Right lobe of liver (tissue), 6 donors: ENCODE measurements at regions not wholly inside any gene's neighbourhood (a gene's known extent, or its start where the extent isn't known, plus 50 kb on each side); places are given as distances from the start of the nearest gene placed in this dataset.

Source experiments
- ATAC-seq, 4 donors: fragments of 200-7000 bp; cut with Tn5 transposase; one replicate each; pipeline ENCODE4 v1.9.1; 2020; ENCODE audit warnings: mild to moderate bottlenecking in 4 of 4, moderate library complexity in 4 of 4
- DNase-seq, 3 donors: peaks; one replicate each; pipeline ENCODE4 v3.0.0-alpha.2; 2020
- H3K27ac ChIP-seq, 3 donors: fragments of 200-600 bp; one replicate each; pipeline ENCODE4 v1.8.0; 2022
- H3K27me3 ChIP-seq, 2 donors: fragments of 200-600 bp; one replicate each; pipeline ENCODE4 v1.8.0; 2022
- H3K36me3 ChIP-seq, 4 donors: fragments of 200-600 bp; sonication (generic) in 1 of 4; one replicate each; pipeline versions ENCODE4 v1.5.1 to v1.8.0; 2017 to 2022; ENCODE audit warnings: control low read depth in 1 of 4
- H3K4me1 ChIP-seq, 4 donors: fragments of 200-600 bp; sonication (generic) in 1 of 4; one replicate each; pipeline versions ENCODE4 v1.5.1 to v1.8.0; 2017 to 2022; ENCODE audit warnings: control low read depth in 1 of 4
- H3K4me3 ChIP-seq, 3 donors: fragments of 200-600 bp; one replicate each; pipeline ENCODE4 v1.8.0; 2022
- H3K9me3 ChIP-seq, 4 donors: fragments of 200-600 bp; sonication (generic) in 1 of 4; one replicate each; pipeline versions ENCODE4 v1.5.1 to v1.8.0; 2017 to 2022; ENCODE audit warnings: control low read depth in 1 of 4
- POLR2A ChIP-seq: fragments of 450-650 bp; IDR thresholded peaks from one replicate; pipeline ENCODE4 v1.6.1; 2017; ENCODE audit warnings: antibody characterized with exemption, mild to moderate bottlenecking
- WGBS: methylation state at CpG from one replicate; pipeline ENCODE4 v1.1.6; 2018; ENCODE audit warnings: low coverage, low lambda C conversion rate; ENCODE audit not compliant: insufficient coverage; ENCODE audit errors: missing lambda C conversion rate; 5-methylcytosine and 5-hydroxymethylcytosine counted together
- intact Hi-C, 2 donors: fragments of 100-400 bp; cut with DNase I; formaldehyde crosslinking; loops; one replicate each; pipeline versions ENCODE4 v1.11.2 to v1.14.1; 2022
- TF ChIP-seq, protein P1 (sequence below), 4 donors: fragments of 200-600 bp in 3 of 4; fragments of 450-650 bp in 1 of 4; IDR thresholded peaks; one replicate each; pipeline versions ENCODE4 v1.5.1 to v1.8.0; 2016 to 2022; ENCODE audit warnings: antibody characterized with exemption in 4 of 4, mild to moderate bottlenecking in 2 of 4
- donor health status: DM: no; HTN: yes; CAD: no.
- donor health status: DM: no; HTN: no; CAD: no.
- donor health status: DM: no; HTN: no; CAD: no.
- donor health status: DM: no; HTN: yes; CAD: no.
- donor health status: DM: no; HTN: yes; CAD: no.

DNA sequence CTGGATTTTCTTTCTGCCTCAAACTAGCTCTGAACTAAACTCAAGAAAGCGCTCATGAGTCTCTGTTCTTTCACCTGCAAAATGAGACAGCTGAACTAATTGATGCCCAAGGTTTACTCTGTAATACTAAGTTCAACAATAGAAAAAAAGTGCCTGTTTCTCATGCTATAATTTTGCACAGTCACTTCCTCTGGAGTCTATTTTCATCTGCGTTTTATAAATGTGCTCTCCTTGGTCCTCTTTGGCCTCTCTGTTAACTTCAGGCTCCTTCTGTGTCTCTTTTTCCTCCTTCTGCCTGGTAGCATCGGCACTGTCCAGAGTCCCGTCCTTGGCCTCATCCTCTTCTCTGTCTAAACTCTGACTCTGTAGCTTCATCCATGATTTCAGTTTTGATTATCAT is 311.9 kb upstream of the TLE4 start:
- TF ChIP-seq POLR2A: no peak
- TF ChIP-seq, protein P1, sequence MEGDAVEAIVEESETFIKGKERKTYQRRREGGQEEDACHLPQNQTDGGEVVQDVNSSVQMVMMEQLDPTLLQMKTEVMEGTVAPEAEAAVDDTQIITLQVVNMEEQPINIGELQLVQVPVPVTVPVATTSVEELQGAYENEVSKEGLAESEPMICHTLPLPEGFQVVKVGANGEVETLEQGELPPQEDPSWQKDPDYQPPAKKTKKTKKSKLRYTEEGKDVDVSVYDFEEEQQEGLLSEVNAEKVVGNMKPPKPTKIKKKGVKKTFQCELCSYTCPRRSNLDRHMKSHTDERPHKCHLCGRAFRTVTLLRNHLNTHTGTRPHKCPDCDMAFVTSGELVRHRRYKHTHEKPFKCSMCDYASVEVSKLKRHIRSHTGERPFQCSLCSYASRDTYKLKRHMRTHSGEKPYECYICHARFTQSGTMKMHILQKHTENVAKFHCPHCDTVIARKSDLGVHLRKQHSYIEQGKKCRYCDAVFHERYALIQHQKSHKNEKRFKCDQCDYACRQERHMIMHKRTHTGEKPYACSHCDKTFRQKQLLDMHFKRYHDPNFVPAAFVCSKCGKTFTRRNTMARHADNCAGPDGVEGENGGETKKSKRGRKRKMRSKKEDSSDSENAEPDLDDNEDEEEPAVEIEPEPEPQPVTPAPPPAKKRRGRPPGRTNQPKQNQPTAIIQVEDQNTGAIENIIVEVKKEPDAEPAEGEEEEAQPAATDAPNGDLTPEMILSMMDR (IDR thresholded peaks at IDR 0.05): no peak
- no peaks in the 10 kb centered on the region for H3K36me3 ChIP-seq
- H3K27me3 ChIP-seq: no peaks in the 10 kb centered on the region
- H3K9me3 ChIP-seq: no peaks in the 10 kb centered on the region
- no peak for DNase-seq
- no peak overlapping the region for H3K27ac ChIP-seq
- 38% methylated on average over 4 of the region's 4 CpGs for WGBS
- no peaks in the 10 kb centered on the region for H3K4me1 ChIP-seq
- ATAC-seq: no peak
- H3K4me3 ChIP-seq: no peak overlapping the region
- intact Hi-C loops: loop anchor here in 1 of 2 donors (5.0 kb wide), 1 partner anchor 52 kb away; no protein-coding TSS in a partner anchor

DNA sequence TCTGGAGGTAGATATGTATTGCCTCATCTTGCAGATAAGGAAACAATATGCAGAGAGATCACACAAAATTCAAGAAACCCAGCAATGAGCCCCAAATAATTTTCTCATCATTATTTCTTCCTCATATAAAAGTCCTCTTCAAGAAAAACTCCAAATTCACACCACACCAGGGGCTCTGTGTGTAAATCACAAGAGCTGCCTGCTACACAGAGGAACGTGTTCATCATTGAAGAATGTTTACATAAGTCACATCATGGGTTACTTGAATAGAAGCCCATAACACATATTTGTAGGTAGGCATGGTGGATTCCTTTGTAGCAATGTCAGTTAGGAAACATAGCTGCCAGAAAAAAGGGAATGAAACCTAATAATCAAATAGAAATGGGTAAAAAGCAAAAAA is 308.1 kb upstream of the TLE4 start:
- no peak for DNase-seq
- Histone ChIP-seq H3K27ac (no peak overlapping the region), H3K4me3 (no peak overlapping the region), H3K36me3 (no peaks in the 10 kb centered on the region), H3K9me3 (no peaks in the 10 kb centered on the region), H3K27me3 (no peaks in the 10 kb centered on the region), H3K4me1 (no peaks in the 10 kb centered on the region)
- 17% methylated on average over 1 of the region's 1 CpG for WGBS
- intact Hi-C loops: loop anchor here in 1 of 2 donors (5.0 kb wide), 1 partner anchor 49 kb away; no protein-coding TSS in a partner anchor
- ATAC-seq: no peak
- TF ChIP-seq, protein P1 (IDR thresholded peaks at IDR 0.05): no peak
- no peak for TF ChIP-seq POLR2A

DNA sequence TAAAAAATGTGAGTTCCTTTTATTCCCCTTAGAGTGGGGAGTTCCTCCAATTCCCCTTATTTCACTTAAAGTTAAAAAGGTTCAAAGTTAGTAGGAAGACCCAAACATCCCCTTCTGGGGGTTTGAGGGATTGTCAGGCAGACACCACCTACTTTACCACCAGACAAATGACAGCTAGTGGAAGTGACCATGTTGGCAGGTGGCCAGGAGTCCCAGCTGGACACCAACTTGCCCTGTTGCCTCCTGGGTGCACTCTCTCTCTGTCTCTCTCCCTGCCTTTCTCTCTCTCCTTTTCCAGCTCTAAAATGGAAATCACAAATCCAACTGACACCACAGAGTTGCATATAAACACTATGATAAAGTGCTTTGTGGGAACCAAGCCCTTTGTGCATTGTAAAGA is 307.7 kb upstream of the TLE4 start:
- ATAC-seq (no peak), DNase-seq (peak in 1 of 3 donors; percentile 31)
- TF ChIP-seq, protein P1 (IDR thresholded peaks at IDR 0.05): no peak
- TF ChIP-seq POLR2A: no peak
- no peaks in the 10 kb centered on the region for H3K4me1 ChIP-seq
- H3K27me3 ChIP-seq: no peaks in the 10 kb centered on the region
- H3K9me3 ChIP-seq: no peaks in the 10 kb centered on the region
- H3K27ac ChIP-seq: no peak overlapping the region
- no peaks in the 10 kb centered on the region for H3K36me3 ChIP-seq
- intact Hi-C loops: loop anchor here in 1 of 2 donors (5.0 kb wide), 1 partner anchor 48 kb away; no protein-coding TSS in a partner anchor
- no peak overlapping the region for H3K4me3 ChIP-seq

DNA sequence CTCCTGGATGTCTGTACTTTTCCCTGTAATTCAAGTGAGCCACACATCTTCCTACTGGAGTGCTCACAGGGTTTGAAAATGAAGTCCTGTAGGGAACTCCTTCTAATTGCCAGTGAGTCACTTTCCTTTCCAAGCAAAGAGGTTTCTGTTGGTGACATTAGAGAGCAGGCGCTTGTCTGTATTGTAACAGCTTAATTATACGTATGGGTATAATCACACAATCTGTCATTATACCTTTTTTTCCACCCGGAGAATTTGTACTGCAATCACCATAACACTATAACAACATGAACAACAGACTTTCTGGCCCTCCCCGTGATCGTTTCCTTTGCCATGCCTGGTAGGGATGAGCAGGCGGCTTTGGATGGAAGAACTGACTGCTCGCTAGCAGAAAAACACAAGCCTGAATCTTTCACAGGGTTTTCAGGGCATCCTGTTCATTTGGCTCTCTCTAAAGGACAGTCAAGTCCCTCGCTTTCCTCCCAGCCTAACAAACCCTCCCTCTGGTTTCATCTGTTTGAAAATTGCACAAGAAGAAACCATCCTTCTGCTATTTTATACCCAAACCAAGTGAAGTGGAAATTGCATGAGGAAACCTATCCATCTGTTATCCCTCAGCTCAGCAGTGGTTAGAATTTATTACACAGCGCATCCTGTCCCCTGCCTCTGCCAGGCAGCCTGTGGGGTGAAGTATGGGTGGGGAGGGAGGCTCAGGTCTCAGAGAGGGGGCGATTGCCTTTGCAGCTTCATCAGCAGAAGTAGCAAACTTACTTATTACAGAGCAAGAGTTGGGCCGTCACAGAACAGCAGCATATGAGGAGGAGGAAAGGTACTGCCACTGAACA is 307.0 kb upstream of the TLE4 start:
- Histone ChIP-seq H3K27ac (no peak overlapping the region), H3K4me3 (no peak overlapping the region), H3K9me3 (no peaks in the 10 kb centered on the region), H3K27me3 (no peaks in the 10 kb centered on the region), H3K4me1 (no peaks in the 10 kb centered on the region), H3K36me3 (no peaks in the 10 kb centered on the region)
- no peak for TF ChIP-seq POLR2A
- TF ChIP-seq, protein P1 (IDR thresholded peaks at IDR 0.05): no peak
- intact Hi-C loops: loop anchor here in 1 of 2 donors (5.0 kb wide), 1 partner anchor 48 kb away; no protein-coding TSS in a partner anchor
- ATAC-seq (no peak), DNase-seq (no peak)
- WGBS: 38% methylated on average over 10 of the region's 11 CpGs
